Stimulated activated CD4-positive, alpha-beta T cell treated with anti-CD3 and anti-CD28 coated beads, Interleukin-1b, Interleukin-23, amount 100 ng/mL, for 24 hours (primary cell): ENCODE measurements at regions not wholly inside any gene's neighbourhood (a gene's known extent, or its start where the extent isn't known, plus 50 kb on each side); places are given as distances from the start of the nearest gene placed in this dataset.
"Not testable (repeated sequence)": the region's sequence is repeated elsewhere in the genome, so short reads cannot be mapped to it uniquely, and the experiment has no call there.

Experiments used
- DNase-seq, 4 experiments: peaks; one replicate each; pipeline ENCODE4 v3.0.0-alpha.2; 2020; ENCODE audit warnings: low read depth in 4 of 4, low spot score in 1 of 4

- DNase-seq = no peak
These were observed 619.3 kb downstream of the TRIB2 start for GRCh38 chr2:13335862-13336535.

GRCh38 chr2:13351068-13351467, 634.3 kb downstream of the TRIB2 start:
- no peak for DNase-seq

- no peak for DNase-seq
These were observed 636.3 kb downstream of the TRIB2 start for GRCh38 chr2:13353083-13353482.

- DNase-seq = no peak
These were observed 637.3 kb downstream of the TRIB2 start for GRCh38 chr2:13354031-13354430.

GRCh38 chr2:13381928-13382327, 665.2 kb downstream of the TRIB2 start:
- not testable (repeated sequence) for DNase-seq

DNA sequence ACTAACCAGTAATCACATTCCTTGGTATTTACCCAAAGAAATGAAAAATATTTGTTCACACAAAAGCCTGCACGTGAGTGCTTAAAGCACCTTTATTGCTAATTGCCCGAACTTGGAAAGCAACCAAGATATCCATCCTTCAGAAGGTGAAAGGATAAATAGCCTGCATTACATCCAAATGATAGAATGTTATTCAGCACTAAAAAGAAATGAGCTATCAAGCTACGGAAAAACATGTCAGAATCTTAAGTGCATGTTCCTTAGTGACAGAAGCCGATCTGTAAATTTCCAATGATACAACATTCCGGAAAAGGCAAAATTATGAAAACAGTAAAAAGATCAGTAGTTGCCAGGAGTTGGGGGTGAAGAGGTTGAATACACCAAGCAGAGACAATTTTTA, 672.4 kb downstream of the TRIB2 start:
- not testable (repeated sequence) for DNase-seq

DNA sequence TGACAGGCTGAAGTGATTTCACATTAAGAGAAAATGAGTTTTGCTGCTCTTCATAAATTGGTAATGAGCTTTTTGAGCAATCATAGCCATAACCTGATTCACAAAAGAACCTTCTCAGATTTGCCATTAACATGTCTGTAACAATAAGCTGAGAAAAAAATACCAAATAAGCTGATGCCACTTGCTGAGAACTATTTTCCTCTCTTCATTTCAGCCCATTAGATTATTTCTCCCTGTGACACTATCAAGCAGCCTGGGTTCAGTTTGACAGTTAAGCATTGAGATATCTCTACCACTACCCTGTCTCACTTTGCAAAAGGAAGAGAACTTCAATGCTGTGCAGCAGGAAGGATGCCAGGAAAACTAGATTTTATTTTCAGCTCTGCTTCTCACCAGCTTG, 673.9 kb downstream of the TRIB2 start:
- no peak for DNase-seq

DNA sequence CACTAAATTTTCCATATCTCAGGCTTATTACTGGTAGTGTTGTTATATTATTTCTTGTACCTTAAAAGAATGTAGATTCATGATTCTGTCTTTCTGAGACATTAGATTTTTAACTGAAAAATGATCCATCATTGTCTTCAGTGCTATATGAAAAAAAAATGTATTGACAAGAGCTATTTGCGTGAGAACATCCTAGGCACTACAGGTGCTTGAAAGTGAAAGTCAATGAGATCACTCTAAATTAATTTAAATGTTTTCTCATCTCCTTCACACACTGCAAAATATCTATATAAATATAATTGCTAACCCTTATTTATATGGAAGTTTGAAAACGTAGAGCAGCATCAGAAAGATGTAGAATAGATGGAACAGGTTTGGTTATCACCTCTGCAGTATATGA, 684.6 kb downstream of the TRIB2 start:
- DNase-seq = no peak

DNA sequence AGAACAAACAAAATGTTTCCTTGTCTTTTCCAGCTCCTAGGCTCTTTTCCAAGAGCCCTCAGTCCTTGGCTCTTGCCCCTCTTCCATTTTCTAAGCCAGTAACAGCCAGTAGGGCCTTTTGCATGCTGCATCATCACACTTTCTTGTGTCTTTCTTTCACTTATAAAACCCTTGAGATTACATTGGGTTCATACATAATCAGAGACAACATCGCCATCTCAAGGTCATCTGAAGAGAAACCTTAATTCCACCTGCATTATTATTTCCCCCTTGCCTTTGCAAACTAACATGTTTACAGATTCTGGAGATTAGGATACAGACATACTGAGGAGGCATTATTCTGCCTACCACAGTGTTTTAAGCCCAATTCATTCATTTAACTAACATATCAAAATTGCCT, 697.3 kb downstream of the TRIB2 start:
- no peak for DNase-seq

- DNase-seq = no peak
These were observed 698.2 kb downstream of the TRIB2 start for GRCh38 chr2:13414897-13415296.

DNA sequence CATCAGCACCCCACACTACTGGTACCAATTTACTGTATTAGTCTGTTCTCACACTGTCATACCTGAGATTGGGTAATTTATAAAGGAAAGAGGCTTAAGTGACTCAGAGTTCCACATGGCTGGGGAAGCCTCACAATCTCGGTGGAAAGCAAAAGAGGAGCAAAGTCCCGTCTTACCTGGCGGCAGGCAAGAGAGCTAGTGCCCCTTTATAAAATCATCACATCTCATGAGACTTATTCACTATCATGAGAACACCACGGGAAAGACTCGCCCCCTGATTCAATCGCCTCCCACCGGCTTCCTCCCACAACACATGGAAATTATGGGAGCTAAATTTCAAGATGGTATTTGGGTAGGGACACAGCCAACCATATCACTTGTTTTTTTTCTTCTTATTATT, 717.2 kb downstream of the TRIB2 start:
- no peak for DNase-seq

GRCh38 chr2:13443554-13444261, 727.0 kb downstream of the TRIB2 start:
- not testable (repeated sequence) for DNase-seq

- DNase-seq = no peak
These were observed 745.7 kb downstream of the TRIB2 start for GRCh38 chr2:13462464-13462863.

GRCh38 chr2:13466076-13466475, 749.3 kb downstream of the TRIB2 start:
- DNase-seq = no peak

- DNase-seq = no peak
These were observed 757.8 kb downstream of the TRIB2 start for GRCh38 chr2:13474538-13474937.

DNA sequence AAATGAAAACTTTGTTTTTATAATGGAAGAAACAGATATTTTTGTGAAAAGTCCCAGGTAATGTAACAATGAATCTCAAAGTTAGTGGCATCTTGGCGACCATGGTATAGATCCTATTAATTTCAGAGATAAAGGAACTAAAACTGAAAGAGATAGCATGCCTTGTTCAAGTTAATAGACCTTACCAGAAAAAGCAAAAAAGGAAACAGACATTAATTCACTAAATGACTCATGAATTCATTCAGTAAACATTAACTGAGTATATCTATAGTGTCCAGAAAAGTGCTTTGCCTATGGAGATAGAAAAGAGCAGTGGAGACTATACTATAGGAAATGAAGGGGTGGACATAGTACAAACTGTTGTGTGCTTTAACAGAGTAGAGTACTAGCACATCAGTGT, 763.3 kb downstream of the TRIB2 start:
- DNase-seq = no peak

GRCh38 chr2:13481201-13481600, 764.5 kb downstream of the TRIB2 start:
- no peak for DNase-seq

DNA sequence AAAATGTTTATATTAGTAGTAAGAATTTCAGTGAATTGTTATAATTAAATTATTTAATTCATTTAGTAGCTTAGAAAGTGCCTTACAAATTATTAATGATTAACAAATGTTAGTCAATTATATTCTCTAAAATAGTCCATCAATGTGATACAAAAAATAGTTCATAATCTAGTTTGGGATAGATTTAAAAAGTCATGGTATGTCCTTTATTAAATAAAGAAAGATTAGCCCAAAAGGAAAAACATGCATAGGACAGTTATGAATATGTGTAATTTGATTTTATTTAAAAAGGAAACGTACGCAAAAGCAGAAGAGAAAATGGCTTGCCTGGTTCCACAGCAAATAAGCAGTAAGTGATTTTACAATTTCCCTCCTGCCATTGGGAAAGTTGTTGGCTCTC, 768.5 kb downstream of the TRIB2 start:
- DNase-seq = no peak

GRCh38 chr2:13488965-13489364, 772.2 kb downstream of the TRIB2 start:
- DNase-seq = no peak

- DNase-seq = no peak
These were observed 775.5 kb downstream of the TRIB2 start for GRCh38 chr2:13492262-13492661.

DNA sequence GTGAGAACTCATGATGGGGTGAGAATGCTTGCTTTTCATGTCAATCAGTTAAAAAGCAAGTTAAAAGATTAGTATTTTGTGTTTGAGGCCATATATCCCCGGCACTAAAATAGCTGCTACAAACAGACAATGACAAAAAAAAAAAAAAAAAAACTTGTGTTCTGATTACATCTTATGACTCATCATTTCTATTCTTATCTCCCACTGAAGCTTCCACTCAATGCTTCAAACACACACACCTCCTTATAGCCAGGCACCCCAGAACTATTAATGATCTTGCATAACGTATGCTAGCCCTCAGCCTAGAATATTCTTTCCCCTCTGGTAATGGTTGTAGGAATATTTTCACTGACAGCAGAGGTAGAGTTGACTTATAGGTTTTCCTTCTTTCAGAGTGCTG, 778.3 kb downstream of the TRIB2 start:
- DNase-seq = no peak

- DNase-seq = no peak
These were observed 788.1 kb downstream of the TRIB2 start for GRCh38 chr2:13504808-13505207.

DNA sequence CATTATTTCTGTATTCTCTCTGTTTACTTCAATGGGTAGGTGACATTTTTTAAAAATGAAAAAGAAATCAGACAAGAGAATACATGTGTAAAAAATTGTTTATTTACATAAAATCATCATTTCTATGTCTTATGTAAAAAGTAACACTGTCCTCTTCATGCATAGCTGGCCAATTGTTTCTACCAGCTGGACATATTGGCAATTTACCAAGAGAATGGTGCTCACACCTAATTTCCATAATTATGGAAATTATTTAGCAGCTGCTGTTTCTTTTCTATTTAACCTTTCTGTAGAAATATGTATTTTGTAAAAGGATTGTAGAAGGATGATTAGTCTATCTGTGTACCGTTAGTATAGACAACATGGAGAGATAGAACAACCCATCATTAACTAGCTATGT, 791.9 kb downstream of the TRIB2 start:
- DNase-seq = no peak
